ENCODE measurements at regions not wholly inside any gene's neighbourhood (a gene's known extent, or its start where the extent isn't known, plus 50 kb on each side); places are given as distances from the start of the nearest gene placed in this dataset.

DNA sequence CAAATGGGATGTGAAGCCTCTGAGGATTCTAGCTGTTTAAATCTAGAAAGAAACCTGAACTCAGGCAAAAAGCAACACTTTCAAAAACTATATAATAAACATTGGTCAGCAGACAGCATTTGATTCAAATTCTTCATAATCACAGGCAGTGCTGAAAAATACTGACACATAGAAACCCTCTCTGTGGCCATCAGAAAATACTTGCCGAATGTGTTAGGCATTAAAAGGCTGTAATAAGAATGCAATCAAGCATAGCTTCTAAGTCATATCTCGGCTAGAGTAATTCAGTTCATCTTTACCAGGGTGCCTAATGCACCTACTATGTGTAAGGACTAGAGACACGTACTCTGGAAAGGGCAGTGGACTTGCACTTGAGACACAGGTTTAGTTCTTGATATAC lies 405.3 kb upstream of the SGCD start:
- Histone ChIP-seq H3K9me3 (replicated peaks; ENCODE audit: control insufficient read depth, insufficient read depth, low read length) (peaks cover 2% of the 10 kb centered on the region), H4K20me1 (replicated peaks; ENCODE audit: control insufficient read depth, extremely low read depth, insufficient read depth, low read length) (no peaks in the 10 kb centered on the region), H3K36me3 (ENCODE audit: control insufficient read depth in 2 of 2, extremely low read depth in 1 of 2, insufficient read depth in 2 of 2, low read length in 2 of 2) (no peaks in the 10 kb centered on the region), H3K9me1 (replicated peaks; ENCODE audit: control insufficient read depth, extremely low read depth, insufficient read depth, low read length) (no peaks in the 10 kb centered on the region), H3K9ac (replicated peaks; ENCODE audit: extremely low read depth, insufficient read depth, low read length) (no peak overlapping the region), H2AFZ (ENCODE audit: low read depth, low read length) (no peak overlapping the region), H3K4me2 (ENCODE audit: insufficient read depth, low read length) (no peak overlapping the region), H3K27me3 (ENCODE audit: control insufficient read depth in 2 of 2, insufficient read depth in 2 of 2, low read length in 2 of 2) (no peaks in the 10 kb centered on the region), H3K79me2 (ENCODE audit: control insufficient read depth, insufficient read depth, low read length) (no peaks in the 10 kb centered on the region), H3K27ac (ENCODE audit: insufficient read depth, low read depth, low read length) (no peak overlapping the region), H3K4me1 (ENCODE audit: control insufficient read depth, extremely low read depth, insufficient read depth, low read length) (no peaks in the 10 kb centered on the region), H3K4me3 (replicated peaks in 1 of 3; ENCODE audit: insufficient read depth in 1 of 3, low read depth in 1 of 3, low read length in 3 of 3) (no peak overlapping the region)
- ChIA-PET POLR2A (no interaction called here), CTCF (no interaction called here)
- no peak for DNase-seq (ENCODE audit: low read depth, low spot score)
- intact Hi-C loops (cut with micrococcal nuclease), result no loop called here
- BruUV-seq (replicated peaks), result no TSS peak
- no peak for FAIRE-seq
- TF ChIP-seq, protein P1, sequence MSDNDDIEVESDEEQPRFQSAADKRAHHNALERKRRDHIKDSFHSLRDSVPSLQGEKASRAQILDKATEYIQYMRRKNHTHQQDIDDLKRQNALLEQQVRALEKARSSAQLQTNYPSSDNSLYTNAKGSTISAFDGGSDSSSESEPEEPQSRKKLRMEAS (IDR thresholded peaks at IDR 0.05; ENCODE audit: insufficient read depth, insufficient read length), result no peak
- TF ChIP-seq JUN (IDR thresholded peaks at IDR 0.05; ENCODE audit: borderline replicate concordance, insufficient read depth, insufficient read length, low read depth) (no peak), MYC (IDR thresholded peaks at IDR 0.05; ENCODE audit: low read depth, low read length) (no peak), POLR2AphosphoS5 (IDR thresholded peaks at IDR 0.05; ENCODE audit: insufficient read depth, low read depth, low read length) (no peak), EZH2 (IDR thresholded peaks at IDR 0.05; ENCODE audit: borderline replicate concordance, low read depth, low read length, severe bottlenecking) (no peak), GATA2 (IDR thresholded peaks at IDR 0.05; ENCODE audit: insufficient read depth, insufficient read length, low read depth, low read length) (no peak), FOS (IDR thresholded peaks at IDR 0.05; ENCODE audit: borderline replicate concordance, insufficient read depth, low read length) (no peak), POLR2A (IDR thresholded peaks at IDR 0.05; ENCODE audit: low read depth, low read length) (no peak)
- TF ChIP-seq, protein P2, sequence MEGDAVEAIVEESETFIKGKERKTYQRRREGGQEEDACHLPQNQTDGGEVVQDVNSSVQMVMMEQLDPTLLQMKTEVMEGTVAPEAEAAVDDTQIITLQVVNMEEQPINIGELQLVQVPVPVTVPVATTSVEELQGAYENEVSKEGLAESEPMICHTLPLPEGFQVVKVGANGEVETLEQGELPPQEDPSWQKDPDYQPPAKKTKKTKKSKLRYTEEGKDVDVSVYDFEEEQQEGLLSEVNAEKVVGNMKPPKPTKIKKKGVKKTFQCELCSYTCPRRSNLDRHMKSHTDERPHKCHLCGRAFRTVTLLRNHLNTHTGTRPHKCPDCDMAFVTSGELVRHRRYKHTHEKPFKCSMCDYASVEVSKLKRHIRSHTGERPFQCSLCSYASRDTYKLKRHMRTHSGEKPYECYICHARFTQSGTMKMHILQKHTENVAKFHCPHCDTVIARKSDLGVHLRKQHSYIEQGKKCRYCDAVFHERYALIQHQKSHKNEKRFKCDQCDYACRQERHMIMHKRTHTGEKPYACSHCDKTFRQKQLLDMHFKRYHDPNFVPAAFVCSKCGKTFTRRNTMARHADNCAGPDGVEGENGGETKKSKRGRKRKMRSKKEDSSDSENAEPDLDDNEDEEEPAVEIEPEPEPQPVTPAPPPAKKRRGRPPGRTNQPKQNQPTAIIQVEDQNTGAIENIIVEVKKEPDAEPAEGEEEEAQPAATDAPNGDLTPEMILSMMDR (IDR thresholded peaks at IDR 0.05; ENCODE audit: extremely low read depth in 1 of 2, insufficient read depth in 1 of 2, low read depth in 1 of 2, low read length in 2 of 2), result no peak
- dilution Hi-C loops (cut with MboI; ENCODE audit: extremely low pct_ligation_motif_present, low sequenced_read_pairs), result no loop called here

All from endothelial cell of umbilical vein (primary cell).